ENCODE measurements at regions not wholly inside any gene's neighbourhood (a gene's known extent, or its start where the extent isn't known, plus 50 kb on each side); places are given as distances from the start of the nearest gene placed in this dataset.
"Not testable (repeated sequence)": the region's sequence is repeated elsewhere in the genome, so short reads cannot be mapped to it uniquely, and the experiment has no call there.

GRCh38 chr2:147273106-147273505, 571.7 kb upstream of the ACVR2A start:
- TF ChIP-seq ZFP30 (CRISPR knock-in tag; IDR thresholded peaks at IDR 0.05) (no peak), CSDC2 (CRISPR knock-in tag; IDR thresholded peaks at IDR 0.05) (no peak), ZC3H10 (CRISPR knock-in tag; IDR thresholded peaks at IDR 0.05) (no peak), PPARA (CRISPR knock-in tag; IDR thresholded peaks at IDR 0.05; ENCODE audit: borderline replicate concordance) (no peak), OSR1 (CRISPR knock-in tag; IDR thresholded peaks at IDR 0.05) (no peak), SNAI2 (CRISPR knock-in tag; IDR thresholded peaks at IDR 0.05) (no peak), ESRRG (CRISPR knock-in tag; IDR thresholded peaks at IDR 0.05) (no peak), GLIS3 (CRISPR knock-in tag; IDR thresholded peaks at IDR 0.05) (no peak), TCF4 (CRISPR knock-in tag; IDR thresholded peaks at IDR 0.05; ENCODE audit: borderline replicate concordance) (no peak), ZFP3 (CRISPR knock-in tag; IDR thresholded peaks at IDR 0.05) (no peak)
- TF ChIP-seq, protein P1, sequence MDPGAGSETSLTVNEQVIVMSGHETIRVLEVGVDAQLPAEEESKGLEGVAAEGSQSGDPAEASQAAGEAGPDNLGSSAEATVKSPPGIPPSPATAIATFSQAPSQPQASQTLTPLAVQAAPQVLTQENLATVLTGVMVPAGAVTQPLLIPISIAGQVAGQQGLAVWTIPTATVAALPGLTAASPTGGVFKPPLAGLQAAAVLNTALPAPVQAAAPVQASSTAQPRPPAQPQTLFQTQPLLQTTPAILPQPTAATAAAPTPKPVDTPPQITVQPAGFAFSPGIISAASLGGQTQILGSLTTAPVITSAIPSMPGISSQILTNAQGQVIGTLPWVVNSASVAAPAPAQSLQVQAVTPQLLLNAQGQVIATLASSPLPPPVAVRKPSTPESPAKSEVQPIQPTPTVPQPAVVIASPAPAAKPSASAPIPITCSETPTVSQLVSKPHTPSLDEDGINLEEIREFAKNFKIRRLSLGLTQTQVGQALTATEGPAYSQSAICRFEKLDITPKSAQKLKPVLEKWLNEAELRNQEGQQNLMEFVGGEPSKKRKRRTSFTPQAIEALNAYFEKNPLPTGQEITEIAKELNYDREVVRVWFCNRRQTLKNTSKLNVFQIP (CRISPR knock-in tag; IDR thresholded peaks at IDR 0.05; ENCODE audit: borderline replicate concordance, low read depth) = no peak
- TF ChIP-seq, protein P2, sequence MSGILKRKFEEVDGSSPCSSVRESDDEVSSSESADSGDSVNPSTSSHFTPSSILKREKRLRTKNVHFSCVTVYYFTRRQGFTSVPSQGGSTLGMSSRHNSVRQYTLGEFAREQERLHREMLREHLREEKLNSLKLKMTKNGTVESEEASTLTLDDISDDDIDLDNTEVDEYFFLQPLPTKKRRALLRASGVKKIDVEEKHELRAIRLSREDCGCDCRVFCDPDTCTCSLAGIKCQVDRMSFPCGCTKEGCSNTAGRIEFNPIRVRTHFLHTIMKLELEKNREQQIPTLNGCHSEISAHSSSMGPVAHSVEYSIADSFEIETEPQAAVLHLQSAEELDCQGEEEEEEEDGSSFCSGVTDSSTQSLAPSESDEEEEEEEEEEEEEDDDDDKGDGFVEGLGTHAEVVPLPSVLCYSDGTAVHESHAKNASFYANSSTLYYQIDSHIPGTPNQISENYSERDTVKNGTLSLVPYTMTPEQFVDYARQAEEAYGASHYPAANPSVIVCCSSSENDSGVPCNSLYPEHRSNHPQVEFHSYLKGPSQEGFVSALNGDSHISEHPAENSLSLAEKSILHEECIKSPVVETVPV (CRISPR knock-in tag; IDR thresholded peaks at IDR 0.05) = no peak
- TF ChIP-seq, protein P3, sequence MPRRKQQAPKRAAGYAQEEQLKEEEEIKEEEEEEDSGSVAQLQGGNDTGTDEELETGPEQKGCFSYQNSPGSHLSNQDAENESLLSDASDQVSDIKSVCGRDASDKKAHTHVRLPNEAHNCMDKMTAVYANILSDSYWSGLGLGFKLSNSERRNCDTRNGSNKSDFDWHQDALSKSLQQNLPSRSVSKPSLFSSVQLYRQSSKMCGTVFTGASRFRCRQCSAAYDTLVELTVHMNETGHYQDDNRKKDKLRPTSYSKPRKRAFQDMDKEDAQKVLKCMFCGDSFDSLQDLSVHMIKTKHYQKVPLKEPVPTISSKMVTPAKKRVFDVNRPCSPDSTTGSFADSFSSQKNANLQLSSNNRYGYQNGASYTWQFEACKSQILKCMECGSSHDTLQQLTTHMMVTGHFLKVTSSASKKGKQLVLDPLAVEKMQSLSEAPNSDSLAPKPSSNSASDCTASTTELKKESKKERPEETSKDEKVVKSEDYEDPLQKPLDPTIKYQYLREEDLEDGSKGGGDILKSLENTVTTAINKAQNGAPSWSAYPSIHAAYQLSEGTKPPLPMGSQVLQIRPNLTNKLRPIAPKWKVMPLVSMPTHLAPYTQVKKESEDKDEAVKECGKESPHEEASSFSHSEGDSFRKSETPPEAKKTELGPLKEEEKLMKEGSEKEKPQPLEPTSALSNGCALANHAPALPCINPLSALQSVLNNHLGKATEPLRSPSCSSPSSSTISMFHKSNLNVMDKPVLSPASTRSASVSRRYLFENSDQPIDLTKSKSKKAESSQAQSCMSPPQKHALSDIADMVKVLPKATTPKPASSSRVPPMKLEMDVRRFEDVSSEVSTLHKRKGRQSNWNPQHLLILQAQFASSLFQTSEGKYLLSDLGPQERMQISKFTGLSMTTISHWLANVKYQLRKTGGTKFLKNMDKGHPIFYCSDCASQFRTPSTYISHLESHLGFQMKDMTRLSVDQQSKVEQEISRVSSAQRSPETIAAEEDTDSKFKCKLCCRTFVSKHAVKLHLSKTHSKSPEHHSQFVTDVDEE (CRISPR knock-in tag; IDR thresholded peaks at IDR 0.05) = no peak
- no peak for ATAC-seq

DNA sequence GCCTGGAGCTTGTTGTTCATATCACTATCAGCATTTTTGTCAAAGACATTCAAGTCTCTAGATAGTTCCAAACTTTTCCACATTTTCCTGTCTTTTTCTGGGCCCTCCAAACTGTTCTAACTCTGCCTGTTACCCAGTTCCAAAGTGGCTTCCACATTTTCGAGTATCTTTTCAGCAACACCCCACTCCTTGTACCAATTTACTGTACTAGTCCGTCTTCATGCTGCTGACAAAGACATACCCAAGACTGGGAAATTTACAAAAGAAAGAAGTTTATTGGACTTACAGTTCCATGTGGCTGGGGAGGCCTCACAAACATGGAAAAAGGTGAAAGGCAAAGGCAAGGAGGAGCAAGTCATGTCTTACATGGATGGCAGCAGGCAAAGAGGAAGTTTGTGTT, 575.2 kb upstream of the ACVR2A start:
- not testable (repeated sequence) for ATAC-seq

DNA sequence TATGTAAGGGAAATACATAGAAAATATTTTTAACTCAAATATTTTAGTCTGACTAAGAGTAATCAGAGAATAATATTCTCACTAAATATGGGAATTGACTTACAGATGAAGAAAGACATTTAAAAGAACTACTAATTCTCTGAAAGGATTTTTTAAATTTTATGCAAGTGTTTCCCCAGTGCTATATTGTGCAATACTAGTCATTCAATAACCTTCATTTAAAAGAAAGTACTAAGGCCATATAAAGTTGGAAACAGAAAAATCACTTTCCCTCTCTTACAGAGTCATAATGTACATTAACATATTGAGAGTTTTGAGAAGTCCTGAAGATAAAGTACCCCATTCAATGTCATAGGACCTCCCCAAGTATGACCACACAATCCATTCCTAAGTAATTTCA, 584.6 kb upstream of the ACVR2A start:
- no peak for ATAC-seq
- no peak for TF ChIP-seq OSR1 (CRISPR knock-in tag; IDR thresholded peaks at IDR 0.05)
- TF ChIP-seq ESRRG (CRISPR knock-in tag; IDR thresholded peaks at IDR 0.05) = no peak
- TF ChIP-seq, protein P2 (CRISPR knock-in tag; IDR thresholded peaks at IDR 0.05) = no peak
- no peak for TF ChIP-seq GLIS3 (CRISPR knock-in tag; IDR thresholded peaks at IDR 0.05)

- ATAC-seq = no peak
- TF ChIP-seq CSDC2 (CRISPR knock-in tag; IDR thresholded peaks at IDR 0.05) (no peak), TOX (CRISPR knock-in tag; IDR thresholded peaks at IDR 0.05; ENCODE audit: borderline replicate concordance) (no peak), GLIS3 (CRISPR knock-in tag; IDR thresholded peaks at IDR 0.05) (no peak), SNAI2 (CRISPR knock-in tag; IDR thresholded peaks at IDR 0.05) (no peak)
- TF ChIP-seq, protein P4, sequence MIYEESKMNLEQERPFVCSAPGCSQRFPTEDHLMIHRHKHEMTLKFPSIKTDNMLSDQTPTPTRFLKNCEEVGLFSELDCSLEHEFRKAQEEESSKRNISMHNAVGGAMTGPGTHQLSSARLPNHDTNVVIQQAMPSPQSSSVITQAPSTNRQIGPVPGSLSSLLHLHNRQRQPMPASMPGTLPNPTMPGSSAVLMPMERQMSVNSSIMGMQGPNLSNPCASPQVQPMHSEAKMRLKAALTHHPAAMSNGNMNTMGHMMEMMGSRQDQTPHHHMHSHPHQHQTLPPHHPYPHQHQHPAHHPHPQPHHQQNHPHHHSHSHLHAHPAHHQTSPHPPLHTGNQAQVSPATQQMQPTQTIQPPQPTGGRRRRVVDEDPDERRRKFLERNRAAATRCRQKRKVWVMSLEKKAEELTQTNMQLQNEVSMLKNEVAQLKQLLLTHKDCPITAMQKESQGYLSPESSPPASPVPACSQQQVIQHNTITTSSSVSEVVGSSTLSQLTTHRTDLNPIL (CRISPR knock-in tag; IDR thresholded peaks at IDR 0.05; ENCODE audit: low read depth) = no peak
Measured at GRCh38 chr2:147255812-147256211, 589.0 kb upstream of the ACVR2A start.

- no peak for ATAC-seq
- TF ChIP-seq TOX (CRISPR knock-in tag; IDR thresholded peaks at IDR 0.05; ENCODE audit: borderline replicate concordance) = no peak
- TF ChIP-seq ARNTL (CRISPR knock-in tag; IDR thresholded peaks at IDR 0.05; ENCODE audit: borderline replicate concordance, low read depth) = no peak
- no peak for TF ChIP-seq TCF4 (CRISPR knock-in tag; IDR thresholded peaks at IDR 0.05; ENCODE audit: borderline replicate concordance)
- TF ChIP-seq ZNF70 (CRISPR knock-in tag; IDR thresholded peaks at IDR 0.05) = no peak
- no peak for TF ChIP-seq GLIS3 (CRISPR knock-in tag; IDR thresholded peaks at IDR 0.05)
- no peak for TF ChIP-seq ZFP30 (CRISPR knock-in tag; IDR thresholded peaks at IDR 0.05)
Measured at GRCh38 chr2:147250652-147251356, 594.0 kb upstream of the ACVR2A start.
